WTC11 (cell line): ENCODE measurements at regions not wholly inside any gene's neighbourhood (a gene's known extent, or its start where the extent isn't known, plus 50 kb on each side); places are given as distances from the start of the nearest gene placed in this dataset.

ENCODE experiments used
- ATAC-seq: fragments of 200-7000 bp; cut with Tn5 transposase; 2 replicates; pipeline ENCODE4 v1.10.0; 2021; ENCODE audit warnings: mild to moderate bottlenecking, moderate library complexity
- CTCF ChIA-PET: fragments of 300-600 bp; sonication (Branson Sonifier 250); formaldehyde crosslinking; loops from one replicate; lab custom pipeline; 2021; ENCODE audit warnings: antibody characterized with exemption; lab: Charles Lee
- POLR2A ChIA-PET: fragments of 350-600 bp; sonication (Branson Sonifier 250); formaldehyde crosslinking; loops from one replicate; lab custom pipeline; 2021; ENCODE audit warnings: antibody characterized with exemption; lab: Charles Lee
- DNase-seq: peaks from one replicate; pipeline ENCODE4 v3.0.0; 2021; ENCODE audit warnings: low spot score
- H3K27ac Mint-ChIP-seq: 2 replicates; pipeline ENCODE4 v1.8.0; 2021; ENCODE audit warnings: mixed read lengths
- H3K27me3 Mint-ChIP-seq: 2 replicates; pipeline ENCODE4 v1.8.0; 2021; ENCODE audit warnings: low read depth, mild to moderate bottlenecking, moderate library complexity, mixed read lengths
- H3K36me3 Mint-ChIP-seq: 2 replicates; pipeline ENCODE4 v1.8.0; 2021; ENCODE audit warnings: mixed read lengths
- H3K4me1 Mint-ChIP-seq: 2 replicates; pipeline ENCODE4 v1.8.0; 2022; ENCODE audit warnings: mixed read lengths
- H3K4me3 Mint-ChIP-seq: 2 replicates; pipeline ENCODE4 v1.8.0; 2021; ENCODE audit warnings: mild to moderate bottlenecking, moderate library complexity, mixed read lengths
- H3K9me3 Mint-ChIP-seq: 2 replicates; pipeline ENCODE4 v1.8.0; 2021; ENCODE audit warnings: mixed read lengths
- ATF1 ChIP-seq: sonication (generic); formaldehyde crosslinking; IDR thresholded peaks from 2 replicates; pipeline ENCODE4 v1.8.1; 2023; ENCODE audit warnings: mild to moderate bottlenecking, moderate library complexity, missing genetic modification reagents
- CREB1 ChIP-seq: sonication (generic); formaldehyde crosslinking; IDR thresholded peaks from 2 replicates; pipeline ENCODE4 v1.8.0; 2023; ENCODE audit warnings: mild to moderate bottlenecking, missing genetic modification reagents
- HMGA2 ChIP-seq: fragments of 250-450 bp; sonication (Bioruptor Pico); IDR thresholded peaks from 2 replicates; pipeline ENCODE4 v1.4.0; 2021; ENCODE audit warnings: mild to moderate bottlenecking, moderate library complexity
- MYBL2 ChIP-seq: sonication (generic); formaldehyde crosslinking; IDR thresholded peaks from 2 replicates; pipeline ENCODE4 v1.8.1; 2023; ENCODE audit warnings: mild to moderate bottlenecking, moderate library complexity, missing genetic modification reagents
- NFATC4 ChIP-seq: fragments of 250-450 bp; sonication (Bioruptor Pico); IDR thresholded peaks from 2 replicates; pipeline ENCODE4 v1.9.0; 2021; ENCODE audit warnings: mild to moderate bottlenecking
- RORB ChIP-seq: fragments of 250-450 bp; sonication (Bioruptor Pico); IDR thresholded peaks from 2 replicates; pipeline ENCODE4 v1.9.0; 2021; ENCODE audit warnings: mild to moderate bottlenecking
- TEAD1 ChIP-seq: sonication (generic); formaldehyde crosslinking; IDR thresholded peaks from 2 replicates; pipeline ENCODE4 v1.8.0; 2022; ENCODE audit warnings: mild to moderate bottlenecking, missing genetic modification reagents
- TF ChIP-seq, protein P1 (sequence below): fragments of 250-450 bp; sonication (Bioruptor Pico); IDR thresholded peaks from 2 replicates; pipeline ENCODE4 v1.9.0; 2021; ENCODE audit warnings: mild to moderate bottlenecking
- TF ChIP-seq, protein P2 (sequence below): sonication (generic); formaldehyde crosslinking; conservative IDR thresholded peaks from 2 replicates; pipeline ENCODE4 v1.8.1; 2023; ENCODE audit warnings: mild to moderate bottlenecking, low read depth, missing genetic modification reagents, moderate library complexity
- TF ChIP-seq, protein P3 (sequence below): sonication (generic); formaldehyde crosslinking; IDR thresholded peaks from 2 replicates; pipeline ENCODE4 v1.8.1; 2023; ENCODE audit warnings: mild to moderate bottlenecking, moderate library complexity, missing genetic modification reagents
- TF ChIP-seq, protein P4 (sequence below): fragments of 250-450 bp; sonication (Bioruptor Pico); conservative IDR thresholded peaks from 2 replicates; pipeline ENCODE4 v1.9.0; 2021; ENCODE audit warnings: mild to moderate bottlenecking
- TF ChIP-seq, protein P5 (sequence below): sonication (generic); formaldehyde crosslinking; IDR thresholded peaks from 2 replicates; pipeline ENCODE4 v1.8.0; 2022; ENCODE audit warnings: mild to moderate bottlenecking, missing genetic modification reagents
- TF ChIP-seq, protein P6 (sequence below): fragments of 250-450 bp; sonication (Bioruptor Pico); IDR thresholded peaks from 2 replicates; pipeline ENCODE4 v1.9.0; 2021; ENCODE audit warnings: mild to moderate bottlenecking
- TF ChIP-seq, protein P7 (sequence below): sonication (generic); formaldehyde crosslinking; IDR thresholded peaks from 2 replicates; pipeline ENCODE4 v1.8.0; 2022; ENCODE audit warnings: mild to moderate bottlenecking, missing genetic modification reagents
- TF ChIP-seq, protein P8 (sequence below): fragments of 250-450 bp; sonication (Bioruptor Pico); IDR thresholded peaks from 2 replicates; pipeline ENCODE4 v2.1.2; 2022; ENCODE audit warnings: mild to moderate bottlenecking, moderate library complexity
- TF ChIP-seq, protein P9 (sequence below): fragments of 250-450 bp; sonication (Bioruptor Pico); IDR thresholded peaks from 2 replicates; pipeline ENCODE4 v1.9.0; 2021; ENCODE audit warnings: mild to moderate bottlenecking, borderline replicate concordance

DNA sequence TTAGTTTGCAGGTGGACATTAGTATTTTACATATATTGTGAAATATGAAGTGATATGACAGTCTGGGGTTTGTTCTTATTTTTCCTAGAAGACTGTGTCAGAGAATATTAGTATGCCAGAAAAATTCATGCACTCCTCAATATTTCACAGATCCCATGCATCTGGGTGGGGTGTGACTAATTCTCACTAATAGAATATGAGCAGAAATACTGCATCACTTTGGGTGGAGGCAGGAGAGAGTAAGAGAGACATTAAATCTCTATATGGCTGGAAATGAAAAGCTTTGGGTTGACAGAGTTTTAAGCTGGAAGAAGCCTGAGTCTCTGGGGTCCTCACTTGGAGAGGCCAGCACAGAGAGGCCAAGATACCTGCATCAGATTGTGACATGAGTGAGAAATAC, 101.3 kb upstream of the DPH6 start (continued):
- TF ChIP-seq, protein P1, sequence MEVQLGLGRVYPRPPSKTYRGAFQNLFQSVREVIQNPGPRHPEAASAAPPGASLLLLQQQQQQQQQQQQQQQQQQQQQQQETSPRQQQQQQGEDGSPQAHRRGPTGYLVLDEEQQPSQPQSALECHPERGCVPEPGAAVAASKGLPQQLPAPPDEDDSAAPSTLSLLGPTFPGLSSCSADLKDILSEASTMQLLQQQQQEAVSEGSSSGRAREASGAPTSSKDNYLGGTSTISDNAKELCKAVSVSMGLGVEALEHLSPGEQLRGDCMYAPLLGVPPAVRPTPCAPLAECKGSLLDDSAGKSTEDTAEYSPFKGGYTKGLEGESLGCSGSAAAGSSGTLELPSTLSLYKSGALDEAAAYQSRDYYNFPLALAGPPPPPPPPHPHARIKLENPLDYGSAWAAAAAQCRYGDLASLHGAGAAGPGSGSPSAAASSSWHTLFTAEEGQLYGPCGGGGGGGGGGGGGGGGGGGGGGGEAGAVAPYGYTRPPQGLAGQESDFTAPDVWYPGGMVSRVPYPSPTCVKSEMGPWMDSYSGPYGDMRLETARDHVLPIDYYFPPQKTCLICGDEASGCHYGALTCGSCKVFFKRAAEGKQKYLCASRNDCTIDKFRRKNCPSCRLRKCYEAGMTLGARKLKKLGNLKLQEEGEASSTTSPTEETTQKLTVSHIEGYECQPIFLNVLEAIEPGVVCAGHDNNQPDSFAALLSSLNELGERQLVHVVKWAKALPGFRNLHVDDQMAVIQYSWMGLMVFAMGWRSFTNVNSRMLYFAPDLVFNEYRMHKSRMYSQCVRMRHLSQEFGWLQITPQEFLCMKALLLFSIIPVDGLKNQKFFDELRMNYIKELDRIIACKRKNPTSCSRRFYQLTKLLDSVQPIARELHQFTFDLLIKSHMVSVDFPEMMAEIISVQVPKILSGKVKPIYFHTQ = no peak

DNA sequence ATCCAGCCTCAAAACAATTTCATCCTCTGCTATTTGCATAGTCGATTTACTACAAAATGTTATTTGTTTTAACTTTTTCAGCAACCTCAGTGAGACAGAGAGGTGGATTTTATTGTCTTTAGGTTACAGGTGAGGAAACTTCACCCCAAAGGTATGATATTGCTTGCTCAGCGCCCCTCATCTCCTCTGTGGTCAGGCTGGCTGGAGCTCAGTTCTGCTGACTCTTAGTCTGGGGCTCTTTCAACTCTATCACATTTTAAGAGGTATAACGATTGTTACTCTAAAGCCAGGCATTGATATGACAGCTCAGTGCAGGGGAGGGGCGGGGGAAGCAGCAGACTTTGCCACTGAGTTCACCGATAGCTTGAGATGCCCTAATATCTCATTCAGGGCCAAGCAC, 103.0 kb upstream of the DPH6 start:
- ChIA-PET POLR2A (no interaction called here), CTCF (no interaction called here)
- Mint-ChIP-seq H3K36me3 (no peaks in the 10 kb centered on the region), H3K4me1 (peaks cover 9% of the 10 kb centered on the region), H3K9me3 (peaks cover 9% of the 10 kb centered on the region; the same call in 1 of the 2 replicates), H3K27ac (no peak overlapping the region), H3K4me3 (no peak overlapping the region), H3K27me3 (no peaks in the 10 kb centered on the region)
- DNase-seq (no peak), ATAC-seq (no peak)
- TF ChIP-seq, protein P2, sequence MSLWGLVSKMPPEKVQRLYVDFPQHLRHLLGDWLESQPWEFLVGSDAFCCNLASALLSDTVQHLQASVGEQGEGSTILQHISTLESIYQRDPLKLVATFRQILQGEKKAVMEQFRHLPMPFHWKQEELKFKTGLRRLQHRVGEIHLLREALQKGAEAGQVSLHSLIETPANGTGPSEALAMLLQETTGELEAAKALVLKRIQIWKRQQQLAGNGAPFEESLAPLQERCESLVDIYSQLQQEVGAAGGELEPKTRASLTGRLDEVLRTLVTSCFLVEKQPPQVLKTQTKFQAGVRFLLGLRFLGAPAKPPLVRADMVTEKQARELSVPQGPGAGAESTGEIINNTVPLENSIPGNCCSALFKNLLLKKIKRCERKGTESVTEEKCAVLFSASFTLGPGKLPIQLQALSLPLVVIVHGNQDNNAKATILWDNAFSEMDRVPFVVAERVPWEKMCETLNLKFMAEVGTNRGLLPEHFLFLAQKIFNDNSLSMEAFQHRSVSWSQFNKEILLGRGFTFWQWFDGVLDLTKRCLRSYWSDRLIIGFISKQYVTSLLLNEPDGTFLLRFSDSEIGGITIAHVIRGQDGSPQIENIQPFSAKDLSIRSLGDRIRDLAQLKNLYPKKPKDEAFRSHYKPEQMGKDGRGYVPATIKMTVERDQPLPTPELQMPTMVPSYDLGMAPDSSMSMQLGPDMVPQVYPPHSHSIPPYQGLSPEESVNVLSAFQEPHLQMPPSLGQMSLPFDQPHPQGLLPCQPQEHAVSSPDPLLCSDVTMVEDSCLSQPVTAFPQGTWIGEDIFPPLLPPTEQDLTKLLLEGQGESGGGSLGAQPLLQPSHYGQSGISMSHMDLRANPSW (CRISPR knock-in tag) = no peak
- no peak for TF ChIP-seq RORB (CRISPR knock-in tag)
- no peak for TF ChIP-seq TEAD1 (CRISPR knock-in tag)

DNA sequence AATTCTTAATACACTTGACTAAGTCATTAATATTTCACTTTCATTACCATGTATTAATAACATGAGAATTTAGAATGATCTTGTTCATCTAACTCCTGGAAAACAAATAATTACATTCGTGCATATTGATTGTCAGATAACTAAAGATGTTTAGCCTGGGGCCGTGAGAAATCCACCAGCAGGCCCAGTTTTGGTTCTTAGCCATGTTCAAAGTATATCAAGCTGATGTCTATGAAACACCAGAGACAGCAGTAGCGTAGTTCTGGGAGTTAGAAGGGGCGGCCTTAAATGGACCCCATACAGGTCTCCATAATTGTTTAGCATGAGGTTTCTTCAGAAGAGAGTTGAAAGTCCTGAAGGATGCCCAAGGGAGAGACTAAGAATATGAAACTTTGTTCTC, 103.6 kb upstream of the DPH6 start:
- ChIA-PET CTCF (no interaction called here), POLR2A (no interaction called here)
- no peaks in the 10 kb centered on the region for H3K36me3 Mint-ChIP-seq
- no peak overlapping the region for H3K4me3 Mint-ChIP-seq
- ATAC-seq = no peak
- no peak for DNase-seq
- H3K27ac Mint-ChIP-seq = no peak overlapping the region
- peaks cover 9% of the 10 kb centered on the region for H3K4me1 Mint-ChIP-seq
- peaks cover 12% of the 10 kb centered on the region for H3K9me3 Mint-ChIP-seq
- no peaks in the 10 kb centered on the region for H3K27me3 Mint-ChIP-seq
- TF ChIP-seq, protein P3, sequence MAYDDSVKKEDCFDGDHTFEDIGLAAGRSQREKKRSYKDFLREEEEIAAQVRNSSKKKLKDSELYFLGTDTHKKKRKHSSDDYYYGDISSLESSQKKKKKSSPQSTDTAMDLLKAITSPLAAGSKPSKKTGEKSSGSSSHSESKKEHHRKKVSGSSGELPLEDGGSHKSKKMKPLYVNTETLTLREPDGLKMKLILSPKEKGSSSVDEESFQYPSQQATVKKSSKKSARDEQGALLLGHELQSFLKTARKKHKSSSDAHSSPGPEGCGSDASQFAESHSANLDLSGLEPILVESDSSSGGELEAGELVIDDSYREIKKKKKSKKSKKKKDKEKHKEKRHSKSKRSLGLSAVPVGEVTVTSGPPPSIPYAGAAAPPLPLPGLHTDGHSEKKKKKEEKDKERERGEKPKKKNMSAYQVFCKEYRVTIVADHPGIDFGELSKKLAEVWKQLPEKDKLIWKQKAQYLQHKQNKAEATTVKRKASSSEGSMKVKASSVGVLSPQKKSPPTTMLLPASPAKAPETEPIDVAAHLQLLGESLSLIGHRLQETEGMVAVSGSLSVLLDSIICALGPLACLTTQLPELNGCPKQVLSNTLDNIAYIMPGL (CRISPR knock-in tag) = no peak
- TF ChIP-seq, protein P4, sequence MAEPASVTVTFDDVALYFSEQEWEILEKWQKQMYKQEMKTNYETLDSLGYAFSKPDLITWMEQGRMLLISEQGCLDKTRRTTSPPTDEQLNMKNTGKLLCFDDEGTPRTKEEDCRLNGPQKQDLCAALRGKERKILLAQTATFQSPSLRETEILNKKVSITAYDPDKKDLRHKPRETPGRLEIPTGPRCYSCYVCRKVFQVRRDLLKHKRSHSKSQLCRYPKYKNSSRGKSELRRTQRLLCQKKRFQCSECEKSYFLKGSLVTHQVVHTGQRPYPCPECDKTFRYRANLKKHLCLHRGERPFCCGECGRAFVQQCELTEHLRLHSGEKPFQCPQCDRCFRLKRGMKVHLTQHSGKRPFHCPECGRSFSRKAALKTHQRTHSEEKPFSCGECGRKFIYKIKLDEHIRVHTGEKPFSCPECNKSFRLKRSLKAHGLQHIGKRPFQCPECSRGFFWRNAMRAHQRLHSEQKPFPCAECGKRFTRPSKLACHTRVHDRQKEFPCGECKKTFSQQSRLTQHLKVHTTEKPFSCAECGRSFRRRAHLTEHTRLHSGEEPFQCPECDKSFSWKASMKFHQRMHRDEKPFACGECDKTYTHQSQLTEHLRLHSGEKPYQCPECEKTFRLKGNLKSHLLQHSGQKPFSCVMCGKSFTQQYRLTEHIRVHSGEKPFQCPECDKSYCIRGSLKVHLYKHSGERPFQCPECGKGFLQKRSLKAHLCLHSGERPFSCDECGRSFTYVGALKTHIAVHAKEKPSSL (CRISPR knock-in tag) = no peak
- TF ChIP-seq MYBL2 (CRISPR knock-in tag) = no peak
- TF ChIP-seq CREB1 (CRISPR knock-in tag) = no peak
- TF ChIP-seq, protein P5, sequence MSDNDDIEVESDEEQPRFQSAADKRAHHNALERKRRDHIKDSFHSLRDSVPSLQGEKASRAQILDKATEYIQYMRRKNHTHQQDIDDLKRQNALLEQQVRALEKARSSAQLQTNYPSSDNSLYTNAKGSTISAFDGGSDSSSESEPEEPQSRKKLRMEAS (CRISPR knock-in tag) = no peak
- TF ChIP-seq ATF1 (CRISPR knock-in tag) = no peak
- TF ChIP-seq, protein P6, sequence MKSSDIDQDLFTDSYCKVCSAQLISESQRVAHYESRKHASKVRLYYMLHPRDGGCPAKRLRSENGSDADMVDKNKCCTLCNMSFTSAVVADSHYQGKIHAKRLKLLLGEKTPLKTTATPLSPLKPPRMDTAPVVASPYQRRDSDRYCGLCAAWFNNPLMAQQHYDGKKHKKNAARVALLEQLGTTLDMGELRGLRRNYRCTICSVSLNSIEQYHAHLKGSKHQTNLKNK = no peak
- TF ChIP-seq RORB (CRISPR knock-in tag) = no peak
- TF ChIP-seq, protein P7, sequence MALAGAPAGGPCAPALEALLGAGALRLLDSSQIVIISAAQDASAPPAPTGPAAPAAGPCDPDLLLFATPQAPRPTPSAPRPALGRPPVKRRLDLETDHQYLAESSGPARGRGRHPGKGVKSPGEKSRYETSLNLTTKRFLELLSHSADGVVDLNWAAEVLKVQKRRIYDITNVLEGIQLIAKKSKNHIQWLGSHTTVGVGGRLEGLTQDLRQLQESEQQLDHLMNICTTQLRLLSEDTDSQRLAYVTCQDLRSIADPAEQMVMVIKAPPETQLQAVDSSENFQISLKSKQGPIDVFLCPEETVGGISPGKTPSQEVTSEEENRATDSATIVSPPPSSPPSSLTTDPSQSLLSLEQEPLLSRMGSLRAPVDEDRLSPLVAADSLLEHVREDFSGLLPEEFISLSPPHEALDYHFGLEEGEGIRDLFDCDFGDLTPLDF = no peak
- no peak for TF ChIP-seq NFATC4 (CRISPR knock-in tag)
- TF ChIP-seq, protein P8, sequence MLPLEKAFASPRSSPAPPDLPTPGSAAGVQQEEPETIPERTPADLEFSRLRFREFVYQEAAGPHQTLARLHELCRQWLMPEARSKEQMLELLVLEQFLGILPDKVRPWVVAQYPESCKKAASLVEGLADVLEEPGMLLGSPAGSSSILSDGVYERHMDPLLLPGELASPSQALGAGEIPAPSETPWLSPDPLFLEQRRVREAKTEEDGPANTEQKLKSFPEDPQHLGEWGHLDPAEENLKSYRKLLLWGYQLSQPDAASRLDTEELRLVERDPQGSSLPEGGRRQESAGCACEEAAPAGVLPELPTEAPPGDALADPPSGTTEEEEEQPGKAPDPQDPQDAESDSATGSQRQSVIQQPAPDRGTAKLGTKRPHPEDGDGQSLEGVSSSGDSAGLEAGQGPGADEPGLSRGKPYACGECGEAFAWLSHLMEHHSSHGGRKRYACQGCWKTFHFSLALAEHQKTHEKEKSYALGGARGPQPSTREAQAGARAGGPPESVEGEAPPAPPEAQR (CRISPR knock-in tag) = no peak
- TF ChIP-seq, protein P9, sequence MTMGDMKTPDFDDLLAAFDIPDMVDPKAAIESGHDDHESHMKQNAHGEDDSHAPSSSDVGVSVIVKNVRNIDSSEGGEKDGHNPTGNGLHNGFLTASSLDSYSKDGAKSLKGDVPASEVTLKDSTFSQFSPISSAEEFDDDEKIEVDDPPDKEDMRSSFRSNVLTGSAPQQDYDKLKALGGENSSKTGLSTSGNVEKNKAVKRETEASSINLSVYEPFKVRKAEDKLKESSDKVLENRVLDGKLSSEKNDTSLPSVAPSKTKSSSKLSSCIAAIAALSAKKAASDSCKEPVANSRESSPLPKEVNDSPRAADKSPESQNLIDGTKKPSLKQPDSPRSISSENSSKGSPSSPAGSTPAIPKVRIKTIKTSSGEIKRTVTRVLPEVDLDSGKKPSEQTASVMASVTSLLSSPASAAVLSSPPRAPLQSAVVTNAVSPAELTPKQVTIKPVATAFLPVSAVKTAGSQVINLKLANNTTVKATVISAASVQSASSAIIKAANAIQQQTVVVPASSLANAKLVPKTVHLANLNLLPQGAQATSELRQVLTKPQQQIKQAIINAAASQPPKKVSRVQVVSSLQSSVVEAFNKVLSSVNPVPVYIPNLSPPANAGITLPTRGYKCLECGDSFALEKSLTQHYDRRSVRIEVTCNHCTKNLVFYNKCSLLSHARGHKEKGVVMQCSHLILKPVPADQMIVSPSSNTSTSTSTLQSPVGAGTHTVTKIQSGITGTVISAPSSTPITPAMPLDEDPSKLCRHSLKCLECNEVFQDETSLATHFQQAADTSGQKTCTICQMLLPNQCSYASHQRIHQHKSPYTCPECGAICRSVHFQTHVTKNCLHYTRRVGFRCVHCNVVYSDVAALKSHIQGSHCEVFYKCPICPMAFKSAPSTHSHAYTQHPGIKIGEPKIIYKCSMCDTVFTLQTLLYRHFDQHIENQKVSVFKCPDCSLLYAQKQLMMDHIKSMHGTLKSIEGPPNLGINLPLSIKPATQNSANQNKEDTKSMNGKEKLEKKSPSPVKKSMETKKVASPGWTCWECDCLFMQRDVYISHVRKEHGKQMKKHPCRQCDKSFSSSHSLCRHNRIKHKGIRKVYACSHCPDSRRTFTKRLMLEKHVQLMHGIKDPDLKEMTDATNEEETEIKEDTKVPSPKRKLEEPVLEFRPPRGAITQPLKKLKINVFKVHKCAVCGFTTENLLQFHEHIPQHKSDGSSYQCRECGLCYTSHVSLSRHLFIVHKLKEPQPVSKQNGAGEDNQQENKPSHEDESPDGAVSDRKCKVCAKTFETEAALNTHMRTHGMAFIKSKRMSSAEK = no peak
- no peak for TF ChIP-seq HMGA2
